Heart left ventricle (tissue), 13 donors: ENCODE measurements at regions not wholly inside any gene's neighbourhood (a gene's known extent, or its start where the extent isn't known, plus 50 kb on each side); places are given as distances from the start of the nearest gene placed in this dataset.

ENCODE experiments used
- POLR2A ChIP-seq, 2 donors: fragments of 450-650 bp; IDR thresholded peaks; one replicate each; pipeline ENCODE4 v1.6.1; 2017; ENCODE audit warnings: antibody characterized with exemption in 2 of 2, mild to moderate bottlenecking in 2 of 2, moderate library complexity in 2 of 2
- TF ChIP-seq, protein P1 (sequence below), 12 donors: fragments of 200-600 bp; sonication (generic) in 4 of 12; IDR thresholded peaks; one replicate each; pipeline versions ENCODE4 v1.5.0 to v1.8.0; 2018 to 2022; ENCODE audit warnings: antibody characterized with exemption in 12 of 12, mild to moderate bottlenecking in 5 of 12
- donor health status: ischemic (EF 13 %, LVEDD 7.1; RV severe dilation, severe dysfunction).
- donor health status: DM: no; HTN: yes; CAD: no.
- donor health status: DM: no; HTN: no; CAD: no.
- donor health status: ischemic (EF 25% LVEDD 6.9; RV normal size, moderate dysfunction).
- donor health status: ischemic (EF 25% LVEDD 5.7; RV mildly dilated, moderate dysfunction).
- donor health status: ischemic (EF 35%, LVEDD 5.7; RV mildly dilated, moderate dysfunction).
- donor health status: nonischemic (EF 11% LVEDD 7.7; RV severe dilation, severe dysfunction).
- donor health status: DM: yes; HTN: yes; CAD: no.
- donor health status: PGD.
- donor health status: ischemic (EF 29% LVEDD 5.4; RV normal size, mild dysfunction).
- donor health status: nonischemic (EF 23%, LVEDD 6.1; RV moderate dilation, normal function).

DNA sequence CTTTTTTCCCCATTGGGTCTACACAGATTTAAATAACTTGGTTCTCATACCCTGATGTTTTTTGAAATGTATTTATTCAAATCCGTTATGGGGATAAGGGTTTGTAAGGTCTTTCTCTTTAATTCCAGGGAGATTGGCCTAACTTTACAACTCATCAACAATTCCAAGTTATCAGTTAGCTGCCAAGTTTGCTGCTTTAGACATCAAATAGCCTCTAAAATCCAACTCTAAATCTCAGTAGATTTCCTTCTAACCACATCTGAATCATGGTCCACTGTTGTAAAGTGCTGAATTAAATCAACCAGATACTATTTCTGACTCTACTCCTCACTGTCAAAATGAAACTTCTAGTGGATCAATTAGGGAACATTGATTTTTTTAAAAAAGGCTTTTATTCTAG lies 364.1 kb upstream of the E2F7 start:
- TF ChIP-seq, protein P1, sequence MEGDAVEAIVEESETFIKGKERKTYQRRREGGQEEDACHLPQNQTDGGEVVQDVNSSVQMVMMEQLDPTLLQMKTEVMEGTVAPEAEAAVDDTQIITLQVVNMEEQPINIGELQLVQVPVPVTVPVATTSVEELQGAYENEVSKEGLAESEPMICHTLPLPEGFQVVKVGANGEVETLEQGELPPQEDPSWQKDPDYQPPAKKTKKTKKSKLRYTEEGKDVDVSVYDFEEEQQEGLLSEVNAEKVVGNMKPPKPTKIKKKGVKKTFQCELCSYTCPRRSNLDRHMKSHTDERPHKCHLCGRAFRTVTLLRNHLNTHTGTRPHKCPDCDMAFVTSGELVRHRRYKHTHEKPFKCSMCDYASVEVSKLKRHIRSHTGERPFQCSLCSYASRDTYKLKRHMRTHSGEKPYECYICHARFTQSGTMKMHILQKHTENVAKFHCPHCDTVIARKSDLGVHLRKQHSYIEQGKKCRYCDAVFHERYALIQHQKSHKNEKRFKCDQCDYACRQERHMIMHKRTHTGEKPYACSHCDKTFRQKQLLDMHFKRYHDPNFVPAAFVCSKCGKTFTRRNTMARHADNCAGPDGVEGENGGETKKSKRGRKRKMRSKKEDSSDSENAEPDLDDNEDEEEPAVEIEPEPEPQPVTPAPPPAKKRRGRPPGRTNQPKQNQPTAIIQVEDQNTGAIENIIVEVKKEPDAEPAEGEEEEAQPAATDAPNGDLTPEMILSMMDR (IDR thresholded peaks at IDR 0.05) = no peak
- TF ChIP-seq POLR2A (IDR thresholded peaks at IDR 0.05) = no peak
